ENCODE measurements at regions not wholly inside any gene's neighbourhood (a gene's known extent, or its start where the extent isn't known, plus 50 kb on each side); places are given as distances from the start of the nearest gene placed in this dataset.

DNA sequence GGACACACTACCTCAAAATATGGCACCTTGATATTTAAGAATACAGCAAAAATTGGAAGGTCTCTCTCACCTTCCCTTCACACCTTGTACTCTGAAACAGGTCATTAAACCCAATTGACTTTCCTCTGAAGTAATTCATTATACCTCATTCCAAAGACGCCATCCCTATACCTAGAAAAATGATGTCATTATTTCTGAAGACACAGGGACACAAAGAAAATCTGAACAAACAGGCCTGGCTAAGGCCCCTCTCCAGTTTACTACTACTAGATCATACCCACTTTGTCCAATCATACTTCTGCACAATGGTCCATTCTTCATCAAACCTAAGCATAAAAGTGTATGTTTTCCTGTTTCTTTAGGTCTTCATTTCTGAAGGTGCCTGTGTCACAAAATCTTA is 156.9 kb downstream of the RASSF9 start:
- TF ChIP-seq CTCF (IDR thresholded peaks at IDR 0.05; ENCODE audit: low read length) (no peak), EZH2 (optimal IDR thresholded peaks at IDR 0.05; ENCODE audit: low read depth, low read length) (no peak), EZH2phosphoT487 (IDR thresholded peaks at IDR 0.05; ENCODE audit: low read length) (no peak)
